Gastrocnemius medialis (tissue), 4 donors: ENCODE measurements at regions not wholly inside any gene's neighbourhood (a gene's known extent, or its start where the extent isn't known, plus 50 kb on each side); places are given as distances from the start of the nearest gene placed in this dataset.

Source experiments
- ATAC-seq, 2 donors: fragments of 150-250 bp; one replicate each; pipeline ENCODE4 v1.9.1; 2016
- DNase-seq, 2 donors: peaks; one replicate each; pipeline ENCODE4 v3.0.0-alpha.2; 2019
- H3K27ac ChIP-seq, 4 donors: fragments of 200-600 bp; sonication (generic); 1 replicate in 1 of 4; 2 replicates in 3 of 4; pipeline ENCODE4 v1.5.1; 2016 to 2018; ENCODE audit warnings: mild to moderate bottlenecking in 2 of 4, moderate library complexity in 1 of 4
- H3K27me3 ChIP-seq, 3 donors: fragments of 200-600 bp; sonication (generic) in 2 of 3; 1 replicate in 1 of 3; 2 replicates in 2 of 3; pipeline versions ENCODE4 v1.5.1 to v1.6.0; 2016 to 2019; ENCODE audit warnings: mild to moderate bottlenecking in 1 of 3, moderate library complexity in 1 of 3
- H3K36me3 ChIP-seq, 2 donors: fragments of 200-600 bp; sonication (generic) in 1 of 2; one replicate each; pipeline ENCODE4 v1.5.1; 2017 to 2018
- H3K4me1 ChIP-seq, 2 donors: fragments of 200-600 bp; sonication (generic) in 1 of 2; one replicate each; pipeline ENCODE4 v1.5.1; 2016 to 2017; ENCODE audit warnings: mild to moderate bottlenecking in 2 of 2
- H3K4me3 ChIP-seq, 4 donors: fragments of 200-600 bp; sonication (generic) in 3 of 4; 1 replicate in 1 of 4; 2 replicates in 3 of 4; pipeline ENCODE4 v1.5.1; 2016 to 2019; ENCODE audit warnings: mild to moderate bottlenecking in 2 of 4
- H3K9me3 ChIP-seq, 3 donors: fragments of 200-600 bp; sonication (generic) in 2 of 3; 1 replicate in 1 of 3; 2 replicates in 2 of 3; pipeline ENCODE4 v1.5.1; 2016 to 2019
- CTCF ChIP-seq, 5 experiments: fragments of 450-650 bp in 3 of 5; fragments of 200-600 bp in 2 of 5; sonication (generic) in 2 of 5; IDR thresholded peaks in 4 of 5; conservative IDR thresholded peaks in 1 of 5; 1 replicate in 4 of 5; 2 replicates in 1 of 5; pipeline ENCODE4 v1.5.1; 2016 to 2019; ENCODE audit warnings: antibody characterized with exemption in 5 of 5, mild to moderate bottlenecking in 3 of 5, moderate library complexity in 3 of 5
- POLR2A ChIP-seq, 2 donors: fragments of 450-650 bp; IDR thresholded peaks; one replicate each; pipeline ENCODE4 v1.6.1; 2017; ENCODE audit warnings: antibody characterized with exemption in 2 of 2, mild to moderate bottlenecking in 2 of 2, moderate library complexity in 2 of 2
- in situ Hi-C, 4 donors: fragments of 200-750 bp; cut with MboI; loops; one replicate each; pipeline versions ENCODE4 v1.15.0 to v1.8.0; 2017; ENCODE audit warnings: low sequenced_read_pairs in 4 of 4
- intact Hi-C: fragments of 100-400 bp; cut with DNase I; formaldehyde crosslinking; loops from one replicate; pipeline ENCODE4 v1.15.1; 2023; ENCODE audit warnings: low total_unique reads

DNA sequence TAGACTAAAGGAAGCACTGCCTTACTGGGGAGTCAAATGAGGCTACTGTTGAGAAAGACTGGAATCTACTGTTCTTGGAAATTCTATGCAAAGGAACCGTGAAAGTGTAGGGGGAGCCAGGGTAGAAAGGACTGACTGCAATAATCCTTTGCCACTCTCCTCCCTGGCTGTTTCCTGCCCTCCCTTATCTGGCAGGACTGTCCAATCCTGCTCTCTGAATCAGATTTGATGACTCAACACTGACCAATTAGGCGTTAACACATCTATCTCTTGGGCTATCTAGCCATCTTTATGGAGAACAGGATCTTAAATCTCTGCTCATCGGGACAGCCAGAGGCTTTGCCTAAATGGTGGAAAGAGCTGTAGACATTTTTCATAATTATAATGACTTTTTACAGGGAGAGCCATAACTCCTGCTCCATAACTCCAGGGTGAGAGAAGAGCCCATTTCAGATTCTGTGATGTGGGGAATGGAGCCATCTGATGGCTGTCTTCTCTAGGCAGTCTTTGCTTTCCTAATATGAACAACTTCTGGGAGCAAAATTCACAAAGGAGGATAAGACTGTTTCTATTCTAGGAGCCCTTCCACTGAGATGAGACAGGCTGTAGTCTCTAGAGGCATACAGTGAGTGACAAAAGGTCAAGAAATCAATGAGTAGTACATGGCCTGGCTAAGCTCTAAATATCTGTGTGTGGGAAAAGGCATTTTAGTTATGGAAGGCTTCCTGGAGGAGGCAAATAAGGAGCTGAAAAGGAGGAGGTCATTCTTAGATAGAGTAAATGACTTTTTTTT is 68.9 kb upstream of the CISTR start:
- H3K27me3 ChIP-seq: peaks cover 8 to 14% (median 14%) of the 10 kb centered on the region in 3 donors
- intact Hi-C loops: no loop called here
- ATAC-seq (peak in 1 of 2 donors; percentile 55), DNase-seq (no peak)
- no peaks in the 10 kb centered on the region for H3K9me3 ChIP-seq
- H3K36me3 ChIP-seq: no peaks in the 10 kb centered on the region
- no peaks in the 10 kb centered on the region for H3K4me1 ChIP-seq
- in situ Hi-C loops: no loop called here
- H3K27ac ChIP-seq: peak overlapping the region in 1 of 4 donors; percentile 28
- TF ChIP-seq CTCF (IDR thresholded peaks at IDR 0.05 in 4 of 5, conservative IDR thresholded peaks at IDR 0.05 in 1 of 5): no peak
- no peak for TF ChIP-seq POLR2A (IDR thresholded peaks at IDR 0.05)
- no peak overlapping the region for H3K4me3 ChIP-seq

DNA sequence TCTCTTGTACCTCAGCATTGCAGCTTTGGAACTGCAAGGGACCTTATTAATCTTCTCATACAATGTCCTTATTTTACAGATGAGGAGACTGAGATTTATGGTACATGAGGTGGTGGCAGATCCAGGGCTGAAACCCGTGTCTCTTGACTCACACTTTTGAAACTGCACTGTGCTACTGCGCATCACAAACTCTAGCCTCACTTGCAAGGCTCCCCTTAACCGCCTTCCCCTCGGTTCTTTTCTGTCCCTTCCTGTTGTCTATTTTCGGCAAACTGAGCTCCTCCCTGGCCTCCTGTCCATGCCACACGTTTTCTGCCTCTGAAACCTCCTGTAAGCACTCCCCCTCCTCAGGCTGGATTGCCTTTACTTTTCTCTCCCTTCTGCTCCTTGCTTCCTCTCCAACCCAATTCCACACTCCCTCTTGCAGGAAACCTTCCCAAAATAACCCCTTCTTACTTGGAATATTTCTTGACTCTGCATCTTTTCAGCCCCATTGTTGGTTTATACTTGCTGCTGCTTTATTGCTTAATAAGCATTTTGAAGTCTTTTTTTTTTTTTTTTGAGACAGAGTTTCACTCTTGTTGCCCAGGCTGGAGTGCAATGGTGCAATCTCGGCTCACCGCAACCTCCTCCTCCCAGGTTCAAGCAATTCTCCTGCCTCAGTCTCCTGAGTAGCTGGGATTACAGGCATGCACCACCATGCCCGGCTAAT is 72.4 kb upstream of the CISTR start:
- Histone ChIP-seq H3K4me1 (no peaks in the 10 kb centered on the region), H3K27me3 (peaks cover under 1 to 5% (median 3%) of the 10 kb centered on the region in 3 donors), H3K36me3 (no peaks in the 10 kb centered on the region), H3K4me3 (no peak overlapping the region), H3K9me3 (no peaks in the 10 kb centered on the region), H3K27ac (no peak overlapping the region)
- no peak for ATAC-seq
- TF ChIP-seq POLR2A (IDR thresholded peaks at IDR 0.05) (no peak), CTCF (IDR thresholded peaks at IDR 0.05 in 4 of 5, conservative IDR thresholded peaks at IDR 0.05 in 1 of 5) (no peak)
- intact Hi-C loops: no loop called here
- DNase-seq: no peak
- in situ Hi-C loops: no loop called here

- peaks cover 0 to 3% (median 0%) of the 10 kb centered on the region in 3 donors for H3K27me3 ChIP-seq
- no peaks in the 10 kb centered on the region for H3K9me3 ChIP-seq
- H3K4me3 ChIP-seq: no peak overlapping the region
- no peak overlapping the region for H3K27ac ChIP-seq
- intact Hi-C loops (no loop called here), in situ Hi-C loops (no loop called here)
- ATAC-seq (no peak), DNase-seq (no peak)
- no peak for TF ChIP-seq POLR2A (IDR thresholded peaks at IDR 0.05)
- TF ChIP-seq CTCF (IDR thresholded peaks at IDR 0.05 in 4 of 5, conservative IDR thresholded peaks at IDR 0.05 in 1 of 5): no peak
- no peaks in the 10 kb centered on the region for H3K36me3 ChIP-seq
- H3K4me1 ChIP-seq: no peaks in the 10 kb centered on the region
Measured at GRCh38 chr12:53825246-53826081, 73.7 kb upstream of the CISTR start.

GRCh38 chr12:53827306-53827705 is 75.5 kb upstream of the CISTR start:
- Histone ChIP-seq H3K9me3 (no peaks in the 10 kb centered on the region), H3K4me3 (no peak overlapping the region), H3K27me3 (peaks cover 0 to 3% (median 0%) of the 10 kb centered on the region in 3 donors), H3K4me1 (no peaks in the 10 kb centered on the region), H3K36me3 (no peaks in the 10 kb centered on the region), H3K27ac (no peak overlapping the region)
- in situ Hi-C loops (no loop called here), intact Hi-C loops (no loop called here)
- no peak for DNase-seq
- no peak for TF ChIP-seq POLR2A (IDR thresholded peaks at IDR 0.05)
- no peak for TF ChIP-seq CTCF (IDR thresholded peaks at IDR 0.05 in 4 of 5, conservative IDR thresholded peaks at IDR 0.05 in 1 of 5)
- no peak for ATAC-seq
